ENCODE measurements at regions not wholly inside any gene's neighbourhood (a gene's known extent, or its start where the extent isn't known, plus 50 kb on each side); places are given as distances from the start of the nearest gene placed in this dataset.

- no peaks in the 10 kb centered on the region for H3K36me3 ChIP-seq (ENCODE audit: control insufficient read depth, insufficient read depth, low read length)
Observed at GRCh38 chr15:62875626-62876021, 166.9 kb upstream of the TPM1 start.

GRCh38 chr15:62877276-62877857, 165.2 kb upstream of the TPM1 start:
- Histone ChIP-seq H3K9ac (ENCODE audit: insufficient read depth, low read length) (no peak overlapping the region), H3K4me3 (replicated peaks in 1 of 4; ENCODE audit: control extremely low read depth in 1 of 4, insufficient read depth in 1 of 4, low read depth in 3 of 4, low read length in 4 of 4) (no peak overlapping the region), H3K27me3 (ENCODE audit: control insufficient read depth, insufficient read depth, low read length) (no peaks in the 10 kb centered on the region), H3K36me3 (ENCODE audit: control insufficient read depth, insufficient read depth, low read length) (no peaks in the 10 kb centered on the region), H2AFZ (ENCODE audit: low read length) (no peak overlapping the region), H3K27ac (ENCODE audit: insufficient read depth, low read length) (no peak overlapping the region), H4K20me1 (ENCODE audit: control insufficient read depth, extremely low read depth, insufficient read depth, low read length) (no peaks in the 10 kb centered on the region), H3K9me3 (ENCODE audit: control insufficient read depth, insufficient read depth, low read depth, low read length) (no peaks in the 10 kb centered on the region), H3K4me2 (ENCODE audit: extremely low read depth, insufficient read depth, low read length) (no peak overlapping the region), H3K79me2 (ENCODE audit: control insufficient read depth, insufficient read depth, low read length) (no peaks in the 10 kb centered on the region), H3K4me1 (ENCODE audit: control insufficient read depth, extremely low read depth, insufficient read depth, low read length) (no peaks in the 10 kb centered on the region)
- DNase-seq (ENCODE audit: low read depth in 2 of 2) = no peak
- TF ChIP-seq CTCF (conservative IDR thresholded peaks at IDR 0.05 in 1 of 2, IDR thresholded peaks at IDR 0.05 in 1 of 2; ENCODE audit: low read depth in 1 of 2, low read length in 2 of 2) (no peak), EZH2 (IDR thresholded peaks at IDR 0.05; ENCODE audit: low read length, missing control alignments) (no peak)

More at GRCh38 chr15:62875626-62876021, 166.9 kb upstream of the TPM1 start:
- Histone ChIP-seq H3K4me1 (ENCODE audit: control insufficient read depth, extremely low read depth, insufficient read depth, low read length) (no peaks in the 10 kb centered on the region), H4K20me1 (ENCODE audit: control insufficient read depth, extremely low read depth, insufficient read depth, low read length) (no peaks in the 10 kb centered on the region), H3K27me3 (ENCODE audit: control insufficient read depth, insufficient read depth, low read length) (no peaks in the 10 kb centered on the region), H3K27ac (ENCODE audit: insufficient read depth, low read length) (no peak overlapping the region), H3K79me2 (ENCODE audit: control insufficient read depth, insufficient read depth, low read length) (no peaks in the 10 kb centered on the region), H3K9me3 (ENCODE audit: control insufficient read depth, insufficient read depth, low read depth, low read length) (no peaks in the 10 kb centered on the region), H3K4me2 (ENCODE audit: extremely low read depth, insufficient read depth, low read length) (no peak overlapping the region), H3K4me3 (replicated peaks in 1 of 4; ENCODE audit: control extremely low read depth in 1 of 4, insufficient read depth in 1 of 4, low read depth in 3 of 4, low read length in 4 of 4) (no peak overlapping the region), H3K9ac (ENCODE audit: insufficient read depth, low read length) (no peak overlapping the region), H2AFZ (ENCODE audit: low read length) (no peak overlapping the region)
- DNase-seq (ENCODE audit: low read depth in 2 of 2) = no peak
- no peak for TF ChIP-seq EZH2 (IDR thresholded peaks at IDR 0.05; ENCODE audit: low read length, missing control alignments)
- no peak for TF ChIP-seq CTCF (conservative IDR thresholded peaks at IDR 0.05 in 1 of 2, IDR thresholded peaks at IDR 0.05 in 1 of 2; ENCODE audit: low read depth in 1 of 2, low read length in 2 of 2)

GRCh38 chr15:62878070-62878469, 164.5 kb upstream of the TPM1 start:
- no peak overlapping the region for H3K4me3 ChIP-seq (replicated peaks in 1 of 4; ENCODE audit: control extremely low read depth in 1 of 4, insufficient read depth in 1 of 4, low read depth in 3 of 4, low read length in 4 of 4)
- DNase-seq (ENCODE audit: low read depth in 2 of 2) = no peak
- H3K27ac ChIP-seq (ENCODE audit: insufficient read depth, low read length) = no peak overlapping the region
- no peak overlapping the region for H3K9ac ChIP-seq (ENCODE audit: insufficient read depth, low read length)
- H3K79me2 ChIP-seq (ENCODE audit: control insufficient read depth, insufficient read depth, low read length) = no peaks in the 10 kb centered on the region
- no peaks in the 10 kb centered on the region for H3K36me3 ChIP-seq (ENCODE audit: control insufficient read depth, insufficient read depth, low read length)
- no peaks in the 10 kb centered on the region for H3K4me1 ChIP-seq (ENCODE audit: control insufficient read depth, extremely low read depth, insufficient read depth, low read length)
- no peaks in the 10 kb centered on the region for H3K9me3 ChIP-seq (ENCODE audit: control insufficient read depth, insufficient read depth, low read depth, low read length)
- H4K20me1 ChIP-seq (ENCODE audit: control insufficient read depth, extremely low read depth, insufficient read depth, low read length) = no peaks in the 10 kb centered on the region
- H2AFZ ChIP-seq (ENCODE audit: low read length) = no peak overlapping the region
- TF ChIP-seq CTCF (conservative IDR thresholded peaks at IDR 0.05 in 1 of 2, IDR thresholded peaks at IDR 0.05 in 1 of 2; ENCODE audit: low read depth in 1 of 2, low read length in 2 of 2) = no peak
- no peak for TF ChIP-seq EZH2 (IDR thresholded peaks at IDR 0.05; ENCODE audit: low read length, missing control alignments)
- no peak overlapping the region for H3K4me2 ChIP-seq (ENCODE audit: extremely low read depth, insufficient read depth, low read length)
- H3K27me3 ChIP-seq (ENCODE audit: control insufficient read depth, insufficient read depth, low read length) = no peaks in the 10 kb centered on the region

Measured in fibroblast of lung (primary cell).